ENCODE measurements at regions not wholly inside any gene's neighbourhood (a gene's known extent, or its start where the extent isn't known, plus 50 kb on each side); places are given as distances from the start of the nearest gene placed in this dataset.

- Histone ChIP-seq H3K9me3 (replicated peaks; ENCODE audit: control insufficient read depth, insufficient read depth, low read length) (peaks cover 3% of the 10 kb centered on the region), H3K27me3 (ENCODE audit: control insufficient read depth in 2 of 2, insufficient read depth in 2 of 2, low read length in 2 of 2) (no peaks in the 10 kb centered on the region), H4K20me1 (replicated peaks; ENCODE audit: control insufficient read depth, extremely low read depth, insufficient read depth, low read length) (no peaks in the 10 kb centered on the region), H3K9me1 (replicated peaks; ENCODE audit: control insufficient read depth, extremely low read depth, insufficient read depth, low read length) (no peaks in the 10 kb centered on the region), H2AFZ (ENCODE audit: low read depth, low read length) (no peak overlapping the region), H3K9ac (replicated peaks; ENCODE audit: extremely low read depth, insufficient read depth, low read length) (no peak overlapping the region), H3K4me3 (replicated peaks in 1 of 3; ENCODE audit: insufficient read depth in 1 of 3, low read depth in 1 of 3, low read length in 3 of 3) (no peak overlapping the region), H3K4me2 (ENCODE audit: insufficient read depth, low read length) (no peak overlapping the region), H3K4me1 (ENCODE audit: control insufficient read depth, extremely low read depth, insufficient read depth, low read length) (no peaks in the 10 kb centered on the region), H3K36me3 (ENCODE audit: control insufficient read depth in 2 of 2, extremely low read depth in 1 of 2, insufficient read depth in 2 of 2, low read length in 2 of 2) (no peaks in the 10 kb centered on the region), H3K27ac (ENCODE audit: insufficient read depth, low read depth, low read length) (no peak overlapping the region), H3K79me2 (ENCODE audit: control insufficient read depth, insufficient read depth, low read length) (no peaks in the 10 kb centered on the region)
- no peak for DNase-seq (ENCODE audit: low read depth, low spot score)
- ChIA-PET CTCF (no interaction called here), POLR2A (no interaction called here)
- intact Hi-C loops (cut with micrococcal nuclease) (loop anchor here (10.0 kb wide), 1 partner anchor 216 kb away; no protein-coding TSS in a partner anchor), dilution Hi-C loops (cut with MboI; ENCODE audit: extremely low pct_ligation_motif_present, low sequenced_read_pairs) (no loop called here)
- BruUV-seq (replicated peaks): no TSS peak
- no peak for TF ChIP-seq MYC (IDR thresholded peaks at IDR 0.05; ENCODE audit: low read depth, low read length)
- TF ChIP-seq MAX (IDR thresholded peaks at IDR 0.05; ENCODE audit: insufficient read depth, insufficient read length): no peak
- TF ChIP-seq JUN (IDR thresholded peaks at IDR 0.05; ENCODE audit: borderline replicate concordance, insufficient read depth, insufficient read length, low read depth): no peak
- TF ChIP-seq POLR2AphosphoS5 (IDR thresholded peaks at IDR 0.05; ENCODE audit: insufficient read depth, low read depth, low read length): no peak
- TF ChIP-seq POLR2A (IDR thresholded peaks at IDR 0.05; ENCODE audit: low read depth, low read length): no peak
- no peak for TF ChIP-seq FOS (IDR thresholded peaks at IDR 0.05; ENCODE audit: borderline replicate concordance, insufficient read depth, low read length)
- no peak for TF ChIP-seq GATA2 (IDR thresholded peaks at IDR 0.05; ENCODE audit: insufficient read depth, insufficient read length, low read depth, low read length)
- TF ChIP-seq CTCF (IDR thresholded peaks at IDR 0.05; ENCODE audit: extremely low read depth in 1 of 2, insufficient read depth in 1 of 2, low read depth in 1 of 2, low read length in 2 of 2): no peak
- no peak for TF ChIP-seq EZH2 (IDR thresholded peaks at IDR 0.05; ENCODE audit: borderline replicate concordance, low read depth, low read length, severe bottlenecking)
- no peak for FAIRE-seq
Observed at GRCh38 chr13:76091076-76091475, 454.9 kb downstream of the LMO7 start.

Data from endothelial cell of umbilical vein (primary cell).